Glomerular visceral epithelial cell (primary cell): ENCODE measurements at regions not wholly inside any gene's neighbourhood (a gene's known extent, or its start where the extent isn't known, plus 50 kb on each side); places are given as distances from the start of the nearest gene placed in this dataset.
A peak's percentile ranks its signal among the peaks of the same experiment; 100 is the strongest.
"Not testable (repeated sequence)": the region's sequence is repeated elsewhere in the genome, so short reads cannot be mapped to it uniquely, and the experiment has no call there.

ENCODE experiments used
- DNase-seq: peaks from one replicate; pipeline ENCODE4 v3.0.0-alpha.2; 2016; ENCODE audit errors: extremely low spot score

- DNase-seq, result no peak
These were observed 115.2 kb upstream of the MDFIC start for GRCh38 chr7:114806590-114807162.

- DNase-seq, result no peak
These were observed 109.3 kb upstream of the MDFIC start for GRCh38 chr7:114812570-114812969.

GRCh38 chr7:114813624-114814023 is 108.3 kb upstream of the MDFIC start:
- DNase-seq, result no peak

GRCh38 chr7:114817036-114817435 is 104.9 kb upstream of the MDFIC start:
- DNase-seq, result not testable (repeated sequence)

- peak; percentile 66 for DNase-seq
These were observed 103.4 kb upstream of the MDFIC start for GRCh38 chr7:114818501-114818900.

GRCh38 chr7:114819616-114820362 is 102.1 kb upstream of the MDFIC start:
- DNase-seq, result peak; percentile 91

- no peak for DNase-seq
These were observed 100.6 kb upstream of the MDFIC start for GRCh38 chr7:114821030-114821900.

- DNase-seq, result no peak
These were observed 99.8 kb upstream of the MDFIC start for GRCh38 chr7:114822131-114822530.

- DNase-seq, result no peak
These were observed 99.0 kb upstream of the MDFIC start for GRCh38 chr7:114822844-114823243.

- no peak for DNase-seq
These were observed 98.6 kb upstream of the MDFIC start for GRCh38 chr7:114823290-114823689.

- DNase-seq, result no peak
These were observed 96.4 kb upstream of the MDFIC start for GRCh38 chr7:114825423-114825951.

- DNase-seq, result no peak
These were observed 90.9 kb upstream of the MDFIC start for GRCh38 chr7:114830952-114831351.

- no peak for DNase-seq
These were observed 88.8 kb upstream of the MDFIC start for GRCh38 chr7:114832906-114833595.

GRCh38 chr7:114835303-114835702 is 86.6 kb upstream of the MDFIC start:
- DNase-seq, result no peak

- DNase-seq, result no peak
These were observed 86.0 kb upstream of the MDFIC start for GRCh38 chr7:114835861-114836260.

- peak; percentile 29 for DNase-seq
These were observed 79.3 kb upstream of the MDFIC start for GRCh38 chr7:114842551-114843065.

- no peak for DNase-seq
These were observed 78.8 kb upstream of the MDFIC start for GRCh38 chr7:114843102-114843501.

GRCh38 chr7:114851406-114852061 is 70.4 kb upstream of the MDFIC start:
- DNase-seq, result no peak

- no peak for DNase-seq
These were observed 69.6 kb upstream of the MDFIC start for GRCh38 chr7:114852293-114852692.

- DNase-seq, result no peak
These were observed 68.7 kb upstream of the MDFIC start for GRCh38 chr7:114853189-114853588.

- peak; percentile 10 for DNase-seq
These were observed 67.5 kb upstream of the MDFIC start for GRCh38 chr7:114854369-114854768.
